GM12874 (cell line): ENCODE measurements at regions not wholly inside any gene's neighbourhood (a gene's known extent, or its start where the extent isn't known, plus 50 kb on each side); places are given as distances from the start of the nearest gene placed in this dataset.

Experiments
- TF ChIP-seq, protein P1 (sequence below): IDR thresholded peaks from 2 replicates; pipeline ENCODE4 v1.5.1; 2011; ENCODE audit warnings: low read depth, mild to moderate bottlenecking, control low read depth, low read length, moderate library complexity; ENCODE audit not compliant: insufficient read depth

DNA sequence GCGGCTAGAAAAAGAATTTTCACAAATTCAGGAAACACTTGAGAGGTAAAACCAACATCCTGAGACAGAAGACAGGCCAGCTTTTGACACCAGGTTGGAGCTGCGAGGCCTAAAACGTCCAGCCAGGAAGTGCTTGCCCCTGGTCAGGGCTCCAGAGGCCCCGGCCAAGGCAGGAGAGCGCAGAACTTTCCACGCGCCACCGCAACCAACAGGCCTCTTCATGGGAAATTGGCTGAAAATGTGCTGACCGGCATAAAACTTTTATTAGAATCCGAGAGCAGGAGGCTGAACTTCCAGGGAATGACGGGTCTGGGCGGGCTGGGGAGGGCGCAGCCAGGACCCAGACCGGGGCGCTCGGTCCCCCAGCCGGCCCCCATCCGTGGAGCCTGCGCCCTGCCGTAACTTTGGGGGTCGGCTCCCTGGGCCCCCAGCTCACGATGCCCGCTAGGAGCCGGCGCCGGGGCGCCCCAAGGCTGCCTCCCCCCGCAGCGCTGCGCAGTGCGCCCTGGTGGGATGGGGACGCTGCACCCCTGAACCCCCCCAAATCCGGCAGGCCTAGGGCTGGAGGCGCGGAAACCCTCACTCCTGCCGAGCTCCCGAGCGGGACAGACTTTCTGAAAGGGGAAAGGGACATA is 414.0 kb upstream of the MKI67 start:
- TF ChIP-seq, protein P1, sequence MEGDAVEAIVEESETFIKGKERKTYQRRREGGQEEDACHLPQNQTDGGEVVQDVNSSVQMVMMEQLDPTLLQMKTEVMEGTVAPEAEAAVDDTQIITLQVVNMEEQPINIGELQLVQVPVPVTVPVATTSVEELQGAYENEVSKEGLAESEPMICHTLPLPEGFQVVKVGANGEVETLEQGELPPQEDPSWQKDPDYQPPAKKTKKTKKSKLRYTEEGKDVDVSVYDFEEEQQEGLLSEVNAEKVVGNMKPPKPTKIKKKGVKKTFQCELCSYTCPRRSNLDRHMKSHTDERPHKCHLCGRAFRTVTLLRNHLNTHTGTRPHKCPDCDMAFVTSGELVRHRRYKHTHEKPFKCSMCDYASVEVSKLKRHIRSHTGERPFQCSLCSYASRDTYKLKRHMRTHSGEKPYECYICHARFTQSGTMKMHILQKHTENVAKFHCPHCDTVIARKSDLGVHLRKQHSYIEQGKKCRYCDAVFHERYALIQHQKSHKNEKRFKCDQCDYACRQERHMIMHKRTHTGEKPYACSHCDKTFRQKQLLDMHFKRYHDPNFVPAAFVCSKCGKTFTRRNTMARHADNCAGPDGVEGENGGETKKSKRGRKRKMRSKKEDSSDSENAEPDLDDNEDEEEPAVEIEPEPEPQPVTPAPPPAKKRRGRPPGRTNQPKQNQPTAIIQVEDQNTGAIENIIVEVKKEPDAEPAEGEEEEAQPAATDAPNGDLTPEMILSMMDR = no peak

DNA sequence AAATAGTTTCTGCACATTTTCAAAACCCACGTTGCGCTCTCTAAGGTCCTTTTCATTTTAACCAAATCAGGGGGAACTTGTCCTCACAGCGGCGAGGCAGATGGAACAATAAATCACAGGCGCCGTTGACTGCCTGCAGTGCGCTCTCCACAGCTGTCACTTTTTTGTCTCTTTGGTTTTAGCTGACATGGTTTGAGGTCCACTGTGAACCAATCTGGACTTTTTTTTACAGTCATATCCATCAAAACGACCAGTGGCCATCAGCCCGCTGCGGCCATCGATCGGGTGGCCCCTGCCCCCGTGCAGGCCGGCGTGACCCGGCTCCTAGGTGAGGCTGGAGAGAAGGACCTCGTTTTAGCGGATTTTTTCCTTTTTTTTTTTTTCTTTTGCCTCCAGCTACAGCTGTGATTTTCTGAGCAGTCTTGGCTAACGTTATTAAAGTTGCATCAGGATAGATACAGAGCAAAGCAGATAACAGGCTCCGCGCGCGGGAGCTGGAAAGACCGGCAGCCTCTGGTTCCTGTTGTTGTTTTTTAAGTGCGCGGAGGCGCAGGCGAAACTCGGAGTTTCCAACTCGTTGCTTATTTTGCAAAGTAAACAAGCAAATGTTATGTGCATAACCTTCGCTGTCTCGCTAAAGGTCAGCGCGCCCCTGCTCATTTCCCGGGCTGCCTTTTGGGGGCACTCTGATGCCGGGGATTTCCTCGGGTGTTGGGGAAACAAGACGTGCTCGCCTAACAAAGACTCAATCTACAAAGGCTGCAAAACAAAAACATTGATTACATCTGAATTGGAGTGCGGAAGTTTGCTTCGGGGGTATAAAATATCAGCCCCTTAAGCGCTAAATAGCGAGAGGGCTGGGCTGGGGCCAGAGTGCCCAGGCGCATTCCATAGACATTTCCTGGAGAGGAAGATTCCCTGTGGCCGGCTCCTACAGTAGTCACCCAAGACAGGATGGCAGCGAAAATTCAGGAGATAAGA is 414.8 kb upstream of the MKI67 start:
- TF ChIP-seq, protein P1 = no peak

DNA sequence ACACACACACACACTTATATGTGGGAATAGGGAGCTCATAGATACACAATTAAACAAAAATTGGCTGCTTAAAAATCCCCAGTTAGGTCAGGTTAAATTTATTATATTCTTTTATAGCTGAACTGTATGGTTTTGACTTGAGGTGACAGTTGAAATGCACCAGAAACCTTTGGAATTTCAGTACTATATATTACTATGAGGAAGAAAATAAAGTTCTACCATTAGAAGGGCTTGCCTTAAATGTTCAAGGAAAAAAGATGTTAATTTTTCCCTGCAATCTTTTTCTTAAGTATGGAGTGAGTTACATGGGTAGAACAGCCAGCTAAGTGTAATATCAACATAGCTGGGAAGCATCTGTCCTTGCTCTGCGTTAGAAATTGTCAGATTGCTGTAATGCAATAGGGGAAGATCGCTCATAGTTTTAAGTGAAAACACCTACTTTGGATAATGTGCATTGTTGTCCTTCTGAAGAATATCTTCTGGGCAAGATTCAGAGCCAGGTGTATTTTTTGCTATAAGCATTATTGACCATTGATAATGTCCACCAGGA is 415.8 kb upstream of the MKI67 start:
- TF ChIP-seq, protein P1 = no peak

GRCh38 chr10:128542659-128543058 is 416.4 kb upstream of the MKI67 start:
- TF ChIP-seq, protein P1 = no peak

- TF ChIP-seq, protein P1 = no peak
These were observed 416.9 kb upstream of the MKI67 start for GRCh38 chr10:128543151-128543550.

DNA sequence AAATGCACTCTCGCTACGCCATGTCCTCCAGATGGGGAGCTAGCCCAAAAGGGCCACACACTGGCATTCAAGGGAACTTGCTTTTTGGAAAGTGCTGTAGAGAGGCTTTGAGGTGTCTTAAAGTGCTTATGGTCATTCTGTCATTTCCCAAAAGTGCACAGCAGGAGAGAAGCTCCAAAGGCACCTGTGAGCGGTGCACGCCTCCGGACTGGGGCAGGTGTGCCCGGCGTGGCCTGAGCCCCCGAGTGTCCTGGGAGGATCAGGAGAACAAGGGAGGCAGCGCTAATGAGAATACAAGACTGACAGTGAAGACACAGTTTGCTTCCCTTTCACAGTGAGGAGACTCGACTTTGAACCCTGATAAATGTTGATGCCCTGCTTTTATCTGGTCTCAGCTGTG is 419.0 kb upstream of the MKI67 start:
- TF ChIP-seq, protein P1 = no peak

DNA sequence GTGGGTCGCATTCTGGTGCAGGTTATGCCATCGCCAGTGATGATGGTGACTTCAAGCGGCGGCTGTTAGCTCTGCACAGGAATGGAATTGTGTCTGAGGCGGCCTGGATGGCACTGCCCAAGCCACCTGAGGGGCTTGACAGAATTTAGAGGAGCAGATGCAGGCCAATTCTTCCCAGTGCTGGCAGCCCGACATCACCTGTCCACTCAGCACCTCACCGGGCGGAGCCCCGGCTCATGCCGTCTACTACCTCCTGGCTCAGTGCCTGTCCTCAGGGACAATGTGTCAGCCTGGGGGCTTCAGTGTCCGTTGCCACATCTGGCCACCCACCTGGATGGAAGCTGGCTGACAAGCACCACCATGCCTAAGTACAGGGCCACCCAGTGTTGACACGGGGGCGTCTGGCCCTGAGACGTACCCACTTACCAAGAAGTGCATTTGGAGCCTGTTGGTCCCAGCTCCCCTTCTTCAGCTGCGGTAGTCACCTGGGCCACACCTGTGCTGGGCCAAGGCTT is 420.5 kb upstream of the MKI67 start:
- TF ChIP-seq, protein P1 = no peak
